ACHN (cell line): ENCODE measurements at regions not wholly inside any gene's neighbourhood (a gene's known extent, or its start where the extent isn't known, plus 50 kb on each side); places are given as distances from the start of the nearest gene placed in this dataset.
"Not testable (repeated sequence)": the region's sequence is repeated elsewhere in the genome, so short reads cannot be mapped to it uniquely, and the experiment has no call there.

Source experiments
- DNase-seq: peaks from one replicate; pipeline ENCODE4 v3.0.0-alpha.2; 2015
- in situ Hi-C: cut with HindIII; loops from 2 replicates; pipeline ENCODE4 v1.10.0; 2017; ENCODE audit warnings: low sequenced_read_pairs, low pct_ligation_motif_present, low pct_unique_long_range_greater_than_20kb

DNA sequence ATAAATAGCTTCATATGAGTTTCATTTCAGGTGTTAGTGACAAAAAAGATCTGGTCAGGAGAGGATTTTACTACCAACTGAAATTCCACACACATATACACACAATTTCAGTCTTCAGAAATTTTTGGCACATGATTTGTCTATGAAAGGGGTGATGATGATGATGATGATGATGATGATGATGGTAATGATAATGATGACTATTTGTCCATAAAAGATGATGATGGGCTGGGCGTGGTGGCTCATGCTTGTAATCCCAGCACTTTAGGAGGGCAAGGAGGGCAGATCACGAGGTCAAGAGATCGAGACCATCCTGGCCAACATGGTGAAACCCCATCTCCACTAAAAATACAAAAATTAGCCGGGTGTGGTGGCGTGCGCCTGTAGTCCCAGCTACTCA lies 288.2 kb downstream of the ANXA1 start:
- DNase-seq, in situ Hi-C loops: not testable (repeated sequence)

DNA sequence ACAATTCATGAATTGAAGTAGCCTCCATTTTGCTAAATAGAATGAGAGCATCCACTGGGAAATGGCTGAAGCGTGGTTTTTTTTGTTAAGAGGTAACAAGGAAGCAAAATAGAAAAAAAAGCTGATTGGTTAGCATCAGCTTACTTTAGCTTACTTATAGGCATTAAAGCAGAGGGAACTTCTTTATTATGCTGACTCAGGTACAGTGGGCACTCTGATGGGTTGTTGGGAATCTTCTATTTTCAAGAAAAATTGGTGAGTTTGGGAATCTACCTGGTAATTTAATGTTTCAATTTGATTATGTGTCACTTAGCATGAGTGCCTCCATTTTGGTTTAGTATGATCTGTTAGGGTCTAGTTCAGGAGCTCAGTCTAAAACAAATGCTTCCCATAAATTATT lies 289.6 kb downstream of the ANXA1 start:
- DNase-seq = no peak
- in situ Hi-C loops = no loop called here

- DNase-seq = no peak
- in situ Hi-C loops = no loop called here
These were observed 290.5 kb downstream of the ANXA1 start for GRCh38 chr9:73441890-73442818.

DNA sequence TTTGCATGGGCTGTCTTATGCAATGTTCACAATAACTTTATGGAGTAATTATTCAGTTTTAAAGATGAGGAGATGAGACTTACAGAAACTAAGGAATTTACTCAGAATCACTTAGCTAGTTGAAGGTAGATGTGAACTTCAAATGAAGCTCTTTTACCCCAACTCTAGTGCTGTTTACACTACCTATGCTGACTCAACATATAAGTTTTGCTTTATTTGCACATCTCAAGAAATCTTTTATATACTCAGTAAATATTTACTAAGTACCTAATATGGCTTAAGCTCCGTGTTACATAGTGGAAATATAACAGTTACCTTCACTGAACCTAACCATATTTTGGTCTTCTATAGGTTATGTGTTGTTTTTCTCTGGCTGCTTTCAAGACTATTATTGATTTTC lies 293.2 kb downstream of the ANXA1 start:
- no peak for DNase-seq
- in situ Hi-C loops = no loop called here

DNA sequence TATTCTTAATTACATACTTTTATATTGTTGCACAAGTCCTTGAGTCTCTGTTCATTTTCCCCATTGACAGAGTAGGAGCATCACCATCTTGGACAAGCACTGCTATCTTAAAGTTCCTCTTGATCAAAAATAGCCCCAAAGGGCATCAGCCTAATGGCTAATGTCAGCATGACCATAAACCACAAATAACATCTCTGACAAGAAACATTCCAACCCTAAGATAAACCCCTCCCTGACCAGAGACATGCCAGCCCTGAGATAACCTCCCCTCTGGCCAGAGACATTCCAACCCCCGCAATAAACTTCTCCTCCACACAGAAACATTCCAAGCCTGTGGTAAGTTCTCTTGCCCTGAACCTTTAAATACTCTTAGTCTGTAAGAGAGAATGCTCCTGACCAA lies 293.7 kb downstream of the ANXA1 start:
- DNase-seq, in situ Hi-C loops: not testable (repeated sequence)

- DNase-seq = no peak
- in situ Hi-C loops = no loop called here
These were observed 294.6 kb downstream of the ANXA1 start for GRCh38 chr9:73446306-73446705.

DNA sequence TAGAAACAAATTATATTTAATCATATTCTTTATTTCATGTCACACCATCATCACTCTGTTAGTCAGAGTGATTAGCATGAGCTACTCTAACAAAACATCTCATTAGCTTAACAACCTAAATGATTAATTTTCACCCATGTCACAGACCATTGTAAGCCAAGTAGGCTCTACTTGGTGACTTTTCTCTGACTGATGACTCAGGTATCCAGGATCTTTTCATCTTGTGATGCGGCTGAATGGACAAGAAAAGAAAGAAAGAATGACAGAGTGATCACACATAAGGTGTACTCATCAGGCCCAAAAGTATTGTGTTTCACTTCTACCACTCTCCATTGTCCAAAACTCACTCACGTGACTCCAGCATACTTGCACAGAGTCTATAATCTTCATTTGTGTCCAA lies 299.3 kb downstream of the ANXA1 start:
- in situ Hi-C loops = no loop called here
- DNase-seq = no peak

- in situ Hi-C loops = no loop called here
- DNase-seq = no peak
These were observed 308.2 kb downstream of the ANXA1 start for GRCh38 chr9:73459817-73460216.

- in situ Hi-C loops = no loop called here
These were observed 317.1 kb downstream of the ANXA1 start for GRCh38 chr9:73468716-73469115.

GRCh38 chr9:73470766-73471165 lies 319.1 kb downstream of the ANXA1 start:
- no peak for DNase-seq
- in situ Hi-C loops = no loop called here

More at GRCh38 chr9:73468716-73469115, 317.1 kb downstream of the ANXA1 start:
- DNase-seq = no peak

DNA sequence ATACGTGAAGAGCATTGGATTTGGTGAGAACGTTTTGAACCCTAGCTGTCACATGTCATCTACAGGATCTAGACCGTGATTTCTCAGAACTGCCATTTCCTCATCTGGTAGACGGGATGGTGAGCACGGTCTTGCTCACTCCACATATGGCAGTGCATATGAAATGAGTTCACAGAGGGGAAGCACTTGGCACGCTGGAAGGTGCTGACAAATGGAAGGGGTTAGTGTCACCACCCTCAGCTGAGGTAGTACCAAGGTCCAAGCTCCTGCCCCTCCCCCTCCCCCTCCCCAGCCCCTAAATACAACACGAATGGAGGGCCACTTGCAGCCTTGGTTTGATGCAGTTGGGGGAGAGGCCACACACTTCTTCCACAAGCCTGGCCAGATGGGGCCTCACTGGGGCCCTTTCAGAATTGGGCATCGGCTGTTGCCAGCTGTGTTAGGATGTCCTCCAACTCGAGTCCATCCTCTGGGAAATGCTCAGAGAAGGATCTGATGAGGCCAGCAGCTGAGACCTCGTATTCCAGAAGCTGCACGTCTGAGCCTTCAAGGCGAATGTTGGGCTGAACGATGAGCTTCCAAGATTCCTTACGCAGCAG lies 322.4 kb downstream of the ANXA1 start:
- in situ Hi-C loops = no loop called here
- no peak for DNase-seq

GRCh38 chr9:73474625-73475024 lies 323.0 kb downstream of the ANXA1 start:
- in situ Hi-C loops = no loop called here
- no peak for DNase-seq

- no peak for DNase-seq
- in situ Hi-C loops = no loop called here
These were observed 343.2 kb downstream of the ANXA1 start for GRCh38 chr9:73494894-73495293.

DNA sequence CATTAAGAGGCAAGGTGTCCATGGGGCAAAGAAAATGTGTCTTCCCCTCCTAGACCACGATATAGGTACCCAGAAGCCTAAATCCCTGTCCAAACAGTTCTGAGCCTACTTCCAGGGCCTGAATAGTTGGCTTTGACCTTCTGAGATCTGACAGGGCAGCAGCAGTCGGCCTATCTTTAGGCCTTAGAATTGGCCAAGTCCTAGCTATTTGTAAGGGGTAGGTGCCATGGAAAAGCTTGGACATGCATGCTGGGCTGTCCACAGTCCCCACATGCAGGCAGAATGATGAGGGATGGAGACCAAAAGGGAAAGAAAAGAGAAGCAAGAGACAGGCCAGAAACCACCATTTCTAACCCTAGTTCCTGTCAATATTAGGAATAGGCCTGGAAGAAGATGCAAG lies 346.1 kb downstream of the ANXA1 start:
- in situ Hi-C loops = no loop called here
- no peak for DNase-seq

DNA sequence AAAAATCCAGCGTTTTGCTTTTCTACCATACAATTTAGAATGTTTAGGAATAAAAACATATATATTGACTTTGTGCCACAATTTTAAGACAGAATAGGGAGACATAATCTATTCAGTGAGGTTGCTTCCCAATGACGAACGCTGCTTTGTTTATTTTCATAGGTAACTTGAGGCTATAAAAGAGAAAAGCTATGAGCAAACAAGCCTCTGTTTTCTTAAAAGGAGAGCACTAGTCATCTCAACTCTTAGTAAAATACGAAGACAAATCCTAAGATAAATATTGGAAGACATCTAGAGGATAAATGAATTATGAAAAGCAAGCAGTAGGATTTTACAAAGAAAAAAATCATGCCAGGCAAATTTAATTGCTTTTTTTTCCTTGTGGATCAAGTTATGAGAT lies 363.6 kb downstream of the ANXA1 start:
- in situ Hi-C loops = no loop called here
- DNase-seq = no peak

DNA sequence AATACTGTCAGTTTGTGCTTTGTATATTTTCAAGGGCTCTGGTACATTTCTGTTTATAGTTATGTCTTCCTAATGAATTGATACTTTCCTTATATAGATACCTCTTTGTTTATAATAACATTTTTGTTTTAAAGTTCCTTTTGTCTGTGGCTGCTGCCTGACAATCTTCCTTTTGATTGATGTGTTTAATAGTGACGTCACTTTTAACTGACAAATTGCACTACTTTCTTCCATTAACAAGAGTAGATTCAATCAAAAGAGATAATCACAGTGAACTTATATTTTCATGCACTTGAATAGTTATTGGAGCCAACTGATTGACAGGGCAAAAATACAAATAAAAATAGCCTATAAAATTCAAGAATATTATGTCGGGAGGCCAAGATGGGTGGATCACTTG lies 371.7 kb downstream of the ANXA1 start:
- in situ Hi-C loops = no loop called here
- DNase-seq = no peak

GRCh38 chr9:73525350-73525749 lies 373.7 kb downstream of the ANXA1 start:
- in situ Hi-C loops = no loop called here
- no peak for DNase-seq

- DNase-seq = no peak
These were observed 375.9 kb downstream of the ANXA1 start for GRCh38 chr9:73527521-73527920.

GRCh38 chr9:73528926-73529325 lies 377.3 kb downstream of the ANXA1 start:
- no peak for DNase-seq
- in situ Hi-C loops = no loop called here

More at GRCh38 chr9:73527521-73527920, 375.9 kb downstream of the ANXA1 start:
- in situ Hi-C loops = no loop called here

GRCh38 chr9:73529666-73530065 lies 378.0 kb downstream of the ANXA1 start:
- no peak for DNase-seq
- in situ Hi-C loops = no loop called here
